ENCODE measurements at regions not wholly inside any gene's neighbourhood (a gene's known extent, or its start where the extent isn't known, plus 50 kb on each side); places are given as distances from the start of the nearest gene placed in this dataset.

DNA sequence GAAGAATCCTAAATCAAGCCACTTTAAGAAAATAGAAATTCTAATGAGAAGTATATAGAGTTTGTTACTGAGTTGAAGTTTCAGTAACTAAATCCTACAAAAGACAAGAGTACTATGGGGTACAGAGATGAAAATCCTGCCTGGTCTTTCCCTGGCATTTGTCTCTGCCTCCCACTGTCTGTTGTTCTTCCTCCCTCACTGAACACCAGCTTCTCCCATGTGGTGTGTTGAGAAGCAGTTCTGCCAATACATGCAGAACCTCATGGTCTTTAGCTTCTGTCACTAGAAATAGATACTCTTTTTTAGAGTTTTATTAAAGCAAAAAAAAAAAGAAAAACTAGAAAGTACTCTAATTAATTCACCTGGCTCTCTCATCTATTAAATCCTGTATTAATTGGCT is 664.4 kb downstream of the CDH8 start:
- Mint-ChIP-seq H3K27ac (no peak overlapping the region), H3K36me3 (ENCODE audit: low read depth) (0 out of 2 replicates have a peak, but pooled peaks cover 4% of the 10 kb centered on the region), H3K4me1 (ENCODE audit: low read depth) (no peaks in the 10 kb centered on the region), H3K27me3 (ENCODE audit: insufficient read depth) (no peaks in the 10 kb centered on the region; the same call in 1 of the 2 replicates), H3K4me3 (no peak overlapping the region), H3K9me3 (peaks cover 56% of the 10 kb centered on the region)
- TF ChIP-seq, protein P1, sequence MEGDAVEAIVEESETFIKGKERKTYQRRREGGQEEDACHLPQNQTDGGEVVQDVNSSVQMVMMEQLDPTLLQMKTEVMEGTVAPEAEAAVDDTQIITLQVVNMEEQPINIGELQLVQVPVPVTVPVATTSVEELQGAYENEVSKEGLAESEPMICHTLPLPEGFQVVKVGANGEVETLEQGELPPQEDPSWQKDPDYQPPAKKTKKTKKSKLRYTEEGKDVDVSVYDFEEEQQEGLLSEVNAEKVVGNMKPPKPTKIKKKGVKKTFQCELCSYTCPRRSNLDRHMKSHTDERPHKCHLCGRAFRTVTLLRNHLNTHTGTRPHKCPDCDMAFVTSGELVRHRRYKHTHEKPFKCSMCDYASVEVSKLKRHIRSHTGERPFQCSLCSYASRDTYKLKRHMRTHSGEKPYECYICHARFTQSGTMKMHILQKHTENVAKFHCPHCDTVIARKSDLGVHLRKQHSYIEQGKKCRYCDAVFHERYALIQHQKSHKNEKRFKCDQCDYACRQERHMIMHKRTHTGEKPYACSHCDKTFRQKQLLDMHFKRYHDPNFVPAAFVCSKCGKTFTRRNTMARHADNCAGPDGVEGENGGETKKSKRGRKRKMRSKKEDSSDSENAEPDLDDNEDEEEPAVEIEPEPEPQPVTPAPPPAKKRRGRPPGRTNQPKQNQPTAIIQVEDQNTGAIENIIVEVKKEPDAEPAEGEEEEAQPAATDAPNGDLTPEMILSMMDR (IDR thresholded peaks at IDR 0.05) = no peak
- no peak for DNase-seq

GRCh38 chr16:61371388-61371787 is 664.9 kb downstream of the CDH8 start:
- Mint-ChIP-seq H3K36me3 (ENCODE audit: low read depth) (0 out of 2 replicates have a peak, but pooled peaks cover 4% of the 10 kb centered on the region), H3K9me3 (peaks cover 56% of the 10 kb centered on the region), H3K4me1 (ENCODE audit: low read depth) (no peaks in the 10 kb centered on the region), H3K4me3 (no peak overlapping the region), H3K27ac (no peak overlapping the region), H3K27me3 (ENCODE audit: insufficient read depth) (no peaks in the 10 kb centered on the region; the same call in 1 of the 2 replicates)
- DNase-seq = no peak
- TF ChIP-seq, protein P1 (IDR thresholded peaks at IDR 0.05) = no peak

GRCh38 chr16:61370564-61370963 is 665.7 kb downstream of the CDH8 start:
- 0 out of 2 replicates have a peak, but pooled peaks cover 4% of the 10 kb centered on the region for H3K36me3 Mint-ChIP-seq (ENCODE audit: low read depth)
- TF ChIP-seq, protein P1 (IDR thresholded peaks at IDR 0.05) = no peak
- no peak for DNase-seq
- H3K4me1 Mint-ChIP-seq (ENCODE audit: low read depth) = no peaks in the 10 kb centered on the region
- no peaks in the 10 kb centered on the region; the same call in 1 of the 2 replicates for H3K27me3 Mint-ChIP-seq (ENCODE audit: insufficient read depth)
- H3K4me3 Mint-ChIP-seq = no peak overlapping the region
- no peak overlapping the region for H3K27ac Mint-ChIP-seq
- peaks cover 54% of the 10 kb centered on the region for H3K9me3 Mint-ChIP-seq

GRCh38 chr16:61366006-61366405 is 670.2 kb downstream of the CDH8 start:
- no peak for DNase-seq

GRCh38 chr16:61364990-61365389 is 671.2 kb downstream of the CDH8 start:
- Mint-ChIP-seq H3K9me3 (peaks cover 33% of the 10 kb centered on the region), H3K27ac (no peak overlapping the region), H3K4me3 (no peak overlapping the region), H3K36me3 (ENCODE audit: low read depth) (no peaks in the 10 kb centered on the region), H3K27me3 (ENCODE audit: insufficient read depth) (no peaks in the 10 kb centered on the region; the same call in 1 of the 2 replicates), H3K4me1 (ENCODE audit: low read depth) (no peaks in the 10 kb centered on the region)
- TF ChIP-seq, protein P1 (IDR thresholded peaks at IDR 0.05) = no peak
- no peak for DNase-seq

More at GRCh38 chr16:61366006-61366405, 670.2 kb downstream of the CDH8 start:
- Mint-ChIP-seq H3K27me3 (ENCODE audit: insufficient read depth) (no peaks in the 10 kb centered on the region; the same call in 1 of the 2 replicates), H3K36me3 (ENCODE audit: low read depth) (no peaks in the 10 kb centered on the region), H3K4me1 (ENCODE audit: low read depth) (no peaks in the 10 kb centered on the region), H3K9me3 (peaks cover 40% of the 10 kb centered on the region), H3K4me3 (no peak overlapping the region), H3K27ac (no peak overlapping the region)
- TF ChIP-seq, protein P1 (IDR thresholded peaks at IDR 0.05) = no peak

DNA sequence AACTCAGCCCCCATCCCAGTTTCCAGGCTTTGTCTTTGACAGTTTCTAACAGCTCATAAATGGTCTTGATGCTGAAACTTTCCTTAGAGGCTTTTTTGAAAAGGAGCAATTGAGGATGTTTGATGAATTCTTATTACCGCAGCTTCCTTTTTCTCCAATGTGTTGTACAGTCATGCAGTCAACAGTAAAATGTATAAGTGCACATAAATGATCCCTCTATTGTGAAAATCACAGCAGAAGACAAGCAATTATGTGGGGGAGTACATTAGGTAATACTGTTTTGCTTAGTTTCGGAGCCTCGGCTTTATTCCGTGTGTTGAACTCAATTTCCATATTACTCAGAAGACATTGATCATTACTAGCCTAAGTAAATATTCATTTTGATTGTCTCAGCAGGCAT is 673.7 kb downstream of the CDH8 start:
- peaks cover 42% of the 10 kb centered on the region for H3K9me3 Mint-ChIP-seq
- H3K27me3 Mint-ChIP-seq (ENCODE audit: insufficient read depth) = no peaks in the 10 kb centered on the region
- H3K36me3 Mint-ChIP-seq (ENCODE audit: low read depth) = no peaks in the 10 kb centered on the region
- no peak overlapping the region for H3K27ac Mint-ChIP-seq
- TF ChIP-seq, protein P1 (IDR thresholded peaks at IDR 0.05) = no peak
- no peak overlapping the region for H3K4me3 Mint-ChIP-seq
- DNase-seq = no peak
- no peaks in the 10 kb centered on the region for H3K4me1 Mint-ChIP-seq (ENCODE audit: low read depth)
